ENCODE measurements at regions not wholly inside any gene's neighbourhood (a gene's known extent, or its start where the extent isn't known, plus 50 kb on each side); places are given as distances from the start of the nearest gene placed in this dataset.

- no peak for DNase-seq
These were observed 56.0 kb downstream of the PLK2 start for GRCh38 chr5:58403822-58404433.

DNA sequence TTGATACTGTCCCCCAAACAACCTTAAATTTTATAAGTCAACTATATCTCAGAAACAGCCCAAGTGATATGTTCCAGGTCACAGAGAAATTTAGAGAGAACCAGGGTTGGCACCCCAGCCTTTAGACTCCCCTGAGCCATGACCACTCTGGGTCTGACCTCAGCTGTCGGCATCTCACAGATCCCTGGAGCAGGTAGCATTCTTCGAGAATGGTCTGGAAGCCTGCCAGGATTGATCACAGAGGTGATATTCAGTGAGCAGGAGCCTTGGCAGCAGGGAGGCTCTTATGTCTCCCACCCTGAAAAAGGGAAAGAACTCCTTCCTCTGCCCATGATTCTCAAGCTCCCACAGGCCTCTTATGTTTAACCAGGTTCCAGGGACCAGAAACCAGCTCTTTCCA lies 58.2 kb downstream of the PLK2 start:
- DNase-seq = no peak

- DNase-seq = no peak
These were observed 59.1 kb downstream of the PLK2 start for GRCh38 chr5:58400737-58401136.

GRCh38 chr5:58399951-58400350 lies 59.9 kb downstream of the PLK2 start:
- DNase-seq = no peak

DNA sequence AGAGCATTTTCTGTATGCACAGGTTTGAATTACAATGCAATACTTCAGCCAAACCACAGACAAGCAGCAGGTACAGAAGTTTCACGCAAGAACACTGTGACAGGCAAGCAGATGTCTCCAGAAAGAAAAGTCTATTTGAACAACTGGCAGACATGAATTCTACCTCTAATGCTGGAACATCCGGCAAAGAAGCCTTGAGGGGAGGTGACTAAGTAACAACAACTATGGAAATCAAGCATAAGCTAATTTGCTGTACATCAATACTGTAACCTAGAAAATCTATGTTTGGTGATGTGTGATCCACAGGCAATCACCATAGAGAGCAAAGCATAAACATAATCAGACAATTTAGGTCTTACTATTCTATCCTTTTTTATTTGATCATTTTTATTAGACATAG lies 65.5 kb downstream of the PLK2 start:
- no peak for DNase-seq

- DNase-seq = no peak
These were observed 66.2 kb downstream of the PLK2 start for GRCh38 chr5:58393716-58394115.

GRCh38 chr5:58392496-58392895 lies 67.4 kb downstream of the PLK2 start:
- no peak for DNase-seq

DNA sequence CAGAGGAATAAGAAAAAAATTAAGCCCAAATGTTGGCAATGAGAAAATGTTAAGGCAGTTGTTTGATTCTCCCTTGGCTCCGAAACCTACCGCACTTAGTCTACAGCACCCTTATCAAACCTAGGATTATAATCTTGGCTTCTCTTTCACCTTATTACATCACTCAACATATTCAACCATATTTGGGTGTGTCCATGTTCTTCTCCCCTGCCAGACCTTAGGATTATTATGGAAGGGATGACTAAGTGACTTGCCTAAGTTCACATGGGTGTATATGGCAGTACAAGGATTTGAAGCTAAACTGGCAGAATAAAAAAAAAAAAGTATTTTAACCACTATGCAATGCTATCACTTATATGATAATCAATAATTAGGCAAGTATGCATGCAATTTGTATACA lies 76.4 kb downstream of the PLK2 start:
- DNase-seq = no peak

DNA sequence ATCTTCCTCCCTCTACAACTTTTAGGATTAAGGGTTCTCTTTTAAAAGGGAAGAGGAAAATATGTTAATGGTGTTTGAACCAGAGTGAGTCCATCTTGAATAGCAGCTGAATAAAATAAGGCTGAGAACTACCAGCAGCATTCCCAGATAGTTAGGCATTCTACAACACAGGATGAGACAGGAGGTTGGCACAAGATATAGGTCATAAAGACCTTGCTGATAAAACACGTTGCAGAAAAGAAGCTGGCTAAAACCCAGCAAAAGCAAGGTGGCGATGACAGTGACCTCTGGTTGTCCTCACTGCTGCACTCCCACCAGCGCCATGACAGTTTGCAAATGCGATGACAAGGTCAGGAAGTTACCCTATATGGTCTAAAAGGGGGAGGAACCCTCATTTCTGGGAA lies 77.8 kb downstream of the PLK2 start:
- no peak for DNase-seq

- DNase-seq = no peak
These were observed 78.3 kb downstream of the PLK2 start for GRCh38 chr5:58381566-58381965.

DNA sequence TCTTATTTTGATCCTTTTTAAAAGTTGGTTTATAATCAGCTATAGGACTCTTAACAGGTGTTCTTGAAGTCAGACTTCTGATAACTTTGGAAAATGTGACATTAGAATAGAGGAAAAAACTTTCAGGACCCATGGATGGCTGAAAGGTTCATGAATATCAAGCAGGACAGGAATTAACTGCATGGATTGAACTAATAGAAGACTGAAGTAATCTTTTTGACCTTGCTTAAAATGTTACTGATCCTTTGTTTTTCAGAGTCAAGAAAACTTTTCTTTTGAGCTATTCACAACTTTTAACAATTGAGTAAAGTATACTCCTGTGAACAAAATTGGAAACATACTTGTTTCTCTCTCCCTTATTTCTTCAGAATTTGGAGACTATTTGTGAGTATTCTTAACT lies 79.2 kb downstream of the PLK2 start:
- DNase-seq = no peak

- DNase-seq = no peak
These were observed 81.1 kb downstream of the PLK2 start for GRCh38 chr5:58378613-58379390.

DNA sequence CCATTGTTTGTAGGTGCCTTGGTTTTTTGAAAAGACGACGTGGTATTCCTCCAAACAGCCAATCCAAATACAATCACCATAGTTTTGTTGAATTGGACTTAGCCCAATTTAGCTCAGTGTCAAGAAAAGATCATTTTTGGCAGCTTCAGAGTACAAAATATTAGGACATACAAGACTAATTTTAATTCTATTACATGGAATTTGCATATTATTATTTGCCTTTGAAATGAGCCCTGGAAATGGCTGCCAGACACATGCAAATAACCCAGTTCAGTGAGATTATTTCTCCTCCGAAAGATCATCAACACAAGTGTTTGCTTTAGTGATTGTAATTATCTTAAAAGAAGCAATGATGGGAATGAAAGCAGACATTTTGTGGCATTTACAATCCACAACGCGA lies 89.3 kb downstream of the PLK2 start:
- DNase-seq = no peak

GRCh38 chr5:58369513-58370190 lies 90.2 kb downstream of the PLK2 start:
- no peak for DNase-seq

DNA sequence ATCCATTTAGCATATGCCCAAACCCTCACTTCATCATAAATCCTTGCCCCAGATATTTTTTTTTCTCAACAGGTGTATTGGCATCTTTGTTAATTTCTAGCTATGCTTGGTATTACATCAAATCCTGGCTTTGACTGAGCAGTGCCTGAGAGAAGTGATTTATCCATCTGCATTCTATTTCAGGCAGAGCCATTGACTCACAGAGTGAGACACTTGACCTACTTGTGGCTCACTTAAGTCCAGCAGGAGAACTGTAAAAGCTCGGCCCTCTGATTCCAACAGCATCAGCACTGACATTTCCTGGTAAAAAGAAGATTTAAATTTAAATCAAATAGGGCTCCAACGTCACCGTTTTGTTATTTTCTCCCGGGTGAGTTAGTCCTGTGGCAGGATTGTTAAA lies 93.4 kb downstream of the PLK2 start:
- no peak for DNase-seq

DNA sequence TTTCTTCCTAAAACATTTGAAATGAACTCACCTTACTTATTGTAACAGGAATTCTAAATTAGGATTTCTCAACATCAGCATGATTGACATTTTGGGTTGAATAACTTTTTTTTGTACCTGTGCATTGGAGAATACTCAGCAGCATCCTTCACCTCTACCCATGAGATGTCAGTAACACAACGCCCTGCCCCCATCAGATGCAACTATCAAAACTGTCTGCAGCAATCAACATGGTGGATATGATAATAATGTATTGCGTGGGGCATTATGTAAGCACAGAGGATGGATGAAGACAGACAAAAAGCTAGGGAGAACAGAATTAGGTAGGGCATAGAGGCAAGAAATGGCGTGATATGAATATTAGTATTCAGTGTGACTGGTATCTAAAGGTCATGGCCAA lies 94.1 kb downstream of the PLK2 start:
- DNase-seq = no peak

DNA sequence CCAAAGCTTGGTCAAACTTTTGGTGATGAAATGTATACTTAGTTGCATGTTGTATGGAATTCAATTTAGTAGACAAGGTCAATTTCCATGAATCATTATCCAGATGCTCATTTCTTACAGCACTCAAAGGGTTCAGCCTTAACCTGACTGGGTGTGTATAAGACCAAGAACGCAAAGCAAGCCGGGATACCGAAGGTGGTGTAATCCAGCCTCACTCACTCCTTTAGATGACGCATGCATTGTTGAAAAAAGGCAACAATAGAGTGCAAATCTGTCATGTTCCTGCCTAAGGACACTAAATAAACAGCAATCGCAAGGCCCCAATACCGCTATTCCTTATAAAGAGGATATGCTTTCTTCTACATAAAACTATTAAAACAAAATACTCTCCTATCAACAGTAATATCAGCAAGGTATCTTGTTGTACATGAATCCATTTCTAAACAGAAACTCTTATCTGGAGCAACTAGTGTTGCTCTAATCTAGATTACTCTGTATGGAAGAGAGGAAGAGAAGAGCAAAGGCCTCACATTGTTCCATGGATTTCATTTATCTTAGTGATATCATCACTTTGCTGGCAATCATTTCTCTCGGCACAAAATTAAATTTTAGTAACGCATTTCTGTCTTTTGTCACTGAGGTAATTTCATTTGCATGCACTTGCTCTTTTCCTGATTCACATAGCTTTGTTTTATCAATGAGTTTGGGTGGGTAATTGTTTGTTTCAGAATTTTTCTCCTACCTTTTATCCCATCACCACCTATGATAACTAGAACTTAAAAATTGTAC lies 96.2 kb downstream of the PLK2 start:
- DNase-seq = no peak

GRCh38 chr5:58362135-58362534 lies 97.8 kb downstream of the PLK2 start:
- no peak for DNase-seq

- DNase-seq = no peak
These were observed 99.1 kb downstream of the PLK2 start for GRCh38 chr5:58360794-58361193.

DNA sequence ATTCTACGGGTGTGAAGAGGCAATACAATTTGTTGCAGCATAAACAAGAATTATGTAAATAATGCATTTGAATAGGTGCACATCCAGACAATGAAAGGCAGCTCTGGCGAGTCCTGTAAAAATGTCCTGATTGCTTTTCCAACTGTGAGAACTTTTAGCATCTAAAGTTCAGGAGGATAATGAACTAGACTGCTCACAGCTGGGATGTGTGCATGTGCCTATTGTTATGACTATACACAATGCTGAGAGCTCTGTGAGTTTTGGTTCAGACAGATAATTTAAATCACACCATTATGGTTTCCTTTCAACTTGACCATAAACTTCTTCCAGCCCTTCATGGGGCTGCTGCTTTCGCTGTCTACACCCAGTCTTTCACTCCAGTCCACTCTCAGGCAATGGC lies 99.9 kb downstream of the PLK2 start:
- DNase-seq = no peak

- no peak for DNase-seq
These were observed 101.2 kb downstream of the PLK2 start for GRCh38 chr5:58358501-58359178.

DNA sequence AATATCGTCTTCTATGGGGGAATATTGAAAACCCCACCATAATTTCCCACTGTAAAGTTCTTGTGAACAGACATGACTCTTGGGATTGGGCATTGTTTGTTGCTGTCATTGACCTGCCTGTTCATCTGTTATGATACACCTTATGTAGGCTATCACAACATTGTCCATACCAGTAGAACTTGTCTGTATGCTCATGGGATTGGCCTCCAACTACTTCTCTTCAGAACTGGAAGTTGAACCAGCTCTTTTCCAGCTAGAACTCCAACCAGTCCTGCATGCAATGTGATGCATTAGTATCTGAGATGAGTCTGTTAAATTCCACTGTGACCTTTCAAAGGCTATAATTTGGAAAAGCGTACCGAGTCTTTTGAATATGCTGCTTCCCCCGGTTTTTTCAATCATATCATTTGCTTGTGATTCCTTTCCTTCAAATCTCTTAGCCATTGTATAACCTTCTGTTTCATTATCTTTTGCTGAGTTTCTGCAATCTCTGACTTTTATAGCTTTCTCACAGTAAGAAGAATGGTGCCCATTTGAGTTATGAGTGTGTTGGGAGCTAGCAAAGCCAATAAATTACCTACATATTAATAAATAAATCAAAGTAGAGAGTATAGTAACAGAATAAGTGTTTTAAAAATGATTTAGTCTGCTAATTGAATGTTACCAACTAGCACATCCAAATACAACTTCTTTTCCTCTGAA lies 101.9 kb downstream of the PLK2 start:
- no peak for DNase-seq

Measured in T-helper 1 cell (primary cell).